HG03175 (cell line): ENCODE measurements at regions not wholly inside any gene's neighbourhood (a gene's known extent, or its start where the extent isn't known, plus 50 kb on each side); places are given as distances from the start of the nearest gene placed in this dataset.

Experiments
- ATAC-seq: cut with Tn5 transposase; IDR thresholded peaks from one replicate; pipeline ENCODE4 v1.9.1; 2021; ENCODE audit warnings: mild to moderate bottlenecking, moderate library complexity; ENCODE audit not compliant: unreplicated experiment

DNA sequence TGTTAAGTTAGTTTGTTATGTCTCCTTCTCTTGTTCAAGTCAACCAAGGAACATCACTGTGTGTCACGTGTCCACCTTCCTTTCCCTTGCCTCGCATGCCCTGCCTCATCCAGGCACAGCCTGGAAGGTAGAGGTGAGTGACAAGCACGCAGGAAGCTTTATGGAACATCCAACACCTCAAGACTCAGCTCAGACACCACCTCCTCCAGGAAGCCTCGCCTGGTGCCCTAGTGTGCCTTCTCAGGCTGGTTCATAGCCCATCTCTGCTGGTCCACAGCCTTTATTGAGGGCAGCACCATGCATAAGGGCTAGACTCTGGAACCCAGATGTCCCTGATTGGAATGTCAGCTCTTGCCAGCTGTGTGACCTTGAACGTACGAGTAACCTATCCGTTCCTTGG, 224.3 kb downstream of the ANKRD60 start:
- no peak for ATAC-seq

DNA sequence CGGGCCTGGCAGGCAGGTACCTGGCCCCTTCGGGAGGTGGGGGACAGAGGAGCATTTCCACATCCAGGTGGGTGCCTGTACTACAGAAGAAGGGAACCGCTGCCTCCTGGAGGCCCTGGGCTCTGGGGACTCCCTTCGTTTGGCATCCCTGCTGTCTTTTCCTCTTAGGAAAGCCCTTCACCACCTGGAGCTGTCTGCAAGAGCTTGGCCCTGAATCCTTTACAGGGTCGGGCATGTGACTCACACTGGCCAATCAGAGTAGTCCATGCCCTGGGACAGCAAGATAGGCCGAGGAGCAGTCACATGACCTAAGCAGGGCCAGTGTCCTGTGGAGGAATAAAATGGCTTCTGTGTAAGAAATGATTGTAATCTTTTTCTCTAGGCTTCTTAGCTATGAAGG, 224.9 kb downstream of the ANKRD60 start:
- ATAC-seq = no peak

DNA sequence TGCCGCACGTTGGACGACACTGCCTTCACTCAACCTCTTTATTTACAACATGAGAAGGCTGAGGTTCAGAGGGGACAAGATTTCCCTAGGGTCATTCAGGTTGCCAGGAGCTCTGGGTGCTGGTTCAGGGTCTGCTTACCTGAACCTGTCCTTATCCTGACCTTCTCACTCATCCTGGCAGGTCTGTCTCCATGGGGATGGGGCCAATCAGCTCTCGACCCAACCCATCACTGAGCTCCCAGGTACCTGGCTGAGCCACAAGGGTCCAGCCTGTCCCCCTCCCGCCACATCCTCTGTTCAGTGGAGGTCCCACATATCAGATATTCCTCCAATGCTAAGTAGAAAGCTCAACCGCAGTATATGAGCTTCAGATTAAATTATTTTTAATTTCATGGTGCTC, 225.6 kb downstream of the ANKRD60 start:
- no peak for ATAC-seq

DNA sequence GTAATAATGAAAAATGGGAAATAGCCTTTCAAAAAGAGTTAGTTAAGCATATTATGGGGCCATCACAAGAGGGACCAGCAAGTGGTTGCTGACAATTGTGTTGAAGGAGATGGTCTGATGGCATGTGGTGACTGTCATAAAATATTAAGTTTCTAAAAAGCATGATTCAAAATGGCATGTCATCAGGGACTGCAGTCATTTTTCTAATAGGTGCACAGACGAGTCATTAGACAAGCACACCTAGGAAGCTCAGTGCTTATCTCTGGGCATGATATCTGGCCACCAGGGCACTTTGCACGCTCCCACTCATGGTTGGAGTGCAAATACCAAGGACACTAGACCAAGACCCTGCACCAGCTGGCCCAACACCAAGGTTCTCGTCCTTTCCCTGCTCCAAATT, 226.5 kb downstream of the ANKRD60 start:
- ATAC-seq = no peak

DNA sequence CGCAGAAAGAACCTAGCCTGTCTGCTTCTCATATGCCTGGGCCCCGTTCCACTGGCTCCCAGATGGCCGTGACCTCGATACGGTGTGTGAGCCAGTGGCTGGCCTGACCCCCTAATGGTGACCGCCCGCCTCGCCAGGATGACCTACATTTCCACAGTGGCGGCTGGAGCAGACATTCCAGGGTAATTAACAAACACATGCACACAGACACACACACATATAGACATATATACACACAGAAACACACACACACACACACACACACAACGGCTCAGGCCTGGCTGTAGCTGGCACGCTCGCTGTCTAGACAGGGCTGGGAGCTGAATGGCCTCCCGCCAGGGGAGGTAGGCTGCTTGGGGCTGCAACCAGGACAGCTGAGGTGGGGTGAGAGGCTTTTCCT, 227.1 kb downstream of the ANKRD60 start:
- no peak for ATAC-seq

DNA sequence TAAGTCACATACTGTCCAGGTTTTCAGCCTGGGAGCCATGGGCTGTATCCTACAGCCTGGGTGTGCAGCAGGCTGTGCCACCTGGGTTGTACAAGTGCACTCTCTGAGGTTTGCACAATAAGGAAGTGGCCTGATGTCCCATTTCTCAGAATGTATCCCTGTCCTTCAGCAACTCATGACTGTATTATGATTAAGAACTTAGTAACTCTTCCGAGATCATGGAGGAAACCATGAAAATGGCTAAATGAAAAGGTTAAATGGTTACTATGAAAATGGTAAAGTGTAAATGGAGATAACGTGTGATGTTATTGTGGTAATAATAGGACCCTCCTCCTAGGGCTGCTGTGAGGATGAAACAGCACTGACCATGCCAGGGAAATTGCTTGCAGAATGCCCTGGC, 227.6 kb downstream of the ANKRD60 start:
- ATAC-seq = no peak

DNA sequence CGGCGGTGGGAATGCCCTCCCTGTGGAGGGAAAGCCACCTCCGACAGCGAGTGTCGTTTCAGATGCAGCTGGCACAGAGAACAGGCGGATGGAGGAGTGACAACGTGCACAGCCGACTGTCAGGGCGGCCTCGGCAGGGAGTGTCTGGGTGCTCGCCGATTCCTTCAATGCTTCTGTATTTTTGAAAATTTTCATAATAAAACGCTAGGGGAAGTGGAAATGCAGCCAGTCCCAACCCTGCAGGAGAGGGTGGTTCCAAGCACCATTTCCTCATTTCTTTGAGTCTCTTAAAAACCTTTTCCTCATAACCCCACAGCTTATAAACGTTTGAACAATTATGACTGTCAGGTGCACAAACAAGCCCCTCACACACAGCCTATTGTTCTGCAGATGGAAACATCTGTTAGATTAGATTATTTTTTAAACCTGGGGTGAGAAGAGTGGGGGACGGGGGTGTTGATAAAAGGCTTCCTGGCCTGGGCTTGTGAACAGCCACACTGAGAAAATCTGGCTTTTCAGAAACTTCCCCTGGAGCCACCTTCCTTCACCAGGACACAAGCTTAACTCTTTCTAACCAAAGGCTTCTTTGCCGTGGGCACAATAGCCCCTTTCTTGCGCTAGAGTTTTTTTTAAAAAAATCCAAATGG, 228.9 kb downstream of the ANKRD60 start:
- ATAC-seq = no peak

DNA sequence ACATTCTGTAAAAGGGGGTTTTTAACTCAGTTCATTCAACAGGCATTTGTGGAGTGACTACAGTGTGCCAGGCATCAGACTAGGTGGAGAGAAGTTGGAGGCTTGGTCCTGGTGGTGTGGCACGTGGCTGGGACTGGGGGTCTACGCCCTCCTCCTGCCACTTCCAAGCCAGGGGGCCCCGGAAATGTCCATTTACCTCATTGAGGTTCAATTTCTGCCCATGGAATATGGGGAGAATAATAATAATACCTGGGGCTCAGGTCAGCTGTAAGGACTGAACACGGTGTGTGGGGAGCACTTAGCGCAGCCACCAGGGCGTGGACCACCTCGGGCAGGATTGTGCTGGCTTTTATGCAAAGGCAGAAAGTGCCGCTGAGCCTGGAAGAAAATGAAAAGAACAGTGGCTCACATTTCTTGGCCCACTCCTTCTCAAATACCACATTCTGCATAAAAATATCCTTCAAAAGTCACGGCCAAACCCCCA, 229.4 kb downstream of the ANKRD60 start:
- ATAC-seq = no peak

DNA sequence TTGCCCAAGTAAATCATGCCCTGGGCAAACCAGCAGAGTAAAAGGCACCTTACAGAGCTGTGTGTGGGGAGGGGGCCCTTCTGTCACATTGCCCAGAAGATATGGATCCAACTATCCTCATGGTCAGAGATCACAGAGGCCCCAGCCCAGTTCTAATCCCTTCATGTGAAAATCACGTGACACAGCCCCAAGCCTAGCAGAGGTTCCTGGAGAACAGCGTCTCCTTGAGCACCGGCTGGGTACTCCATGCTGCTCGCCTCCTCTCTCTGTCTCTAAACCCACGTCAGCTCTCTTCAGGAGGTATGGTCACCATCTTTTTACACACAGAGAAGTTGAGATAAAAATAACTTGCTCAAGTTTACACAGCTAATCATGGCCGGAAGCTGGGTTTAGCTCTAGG, 230.2 kb downstream of the ANKRD60 start:
- ATAC-seq = no peak

DNA sequence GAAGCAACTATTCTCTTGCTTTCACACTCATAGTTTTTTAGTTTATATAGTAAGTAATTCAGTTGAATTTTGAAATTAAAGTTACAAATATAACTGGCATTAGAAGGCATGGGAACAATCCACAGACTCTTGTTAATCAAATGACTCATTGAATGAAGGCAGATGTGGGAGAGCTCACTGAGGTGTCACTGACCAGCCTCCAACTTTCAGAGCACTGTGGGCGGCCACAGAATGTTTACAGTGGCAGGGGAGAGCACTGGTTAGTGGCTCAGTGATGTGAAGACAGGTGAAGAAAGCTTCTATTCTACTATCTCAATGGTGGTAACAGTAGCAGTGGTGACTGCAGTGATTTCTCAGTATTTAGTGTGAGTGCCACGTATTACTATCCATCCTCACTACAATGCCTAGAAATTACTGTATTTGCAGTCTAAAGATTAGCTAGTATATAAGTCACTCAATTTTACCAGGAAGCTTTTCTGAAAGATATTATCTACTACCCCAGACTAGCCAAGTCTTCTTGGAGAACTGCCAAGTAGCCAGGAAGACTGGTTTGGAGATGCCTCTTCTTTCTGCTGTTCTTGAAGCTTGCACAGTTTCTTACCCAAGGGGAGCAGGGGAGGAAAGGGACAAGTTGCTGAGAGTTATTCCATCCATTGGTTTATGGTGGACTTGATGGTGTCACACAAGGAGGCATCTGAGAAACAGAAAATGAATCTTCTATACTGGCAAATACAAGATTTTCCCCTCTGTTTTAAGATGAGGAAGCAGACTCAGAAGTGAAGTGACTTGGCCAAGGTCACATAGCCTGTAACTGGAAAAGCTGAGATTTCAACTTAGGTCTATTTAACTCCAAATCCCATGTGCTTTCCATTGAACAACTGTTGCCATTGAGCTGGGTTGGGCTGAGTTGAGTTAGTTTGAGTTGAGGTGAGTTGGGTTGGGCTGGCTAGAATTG, 231.2 kb downstream of the ANKRD60 start:
- ATAC-seq = no peak

DNA sequence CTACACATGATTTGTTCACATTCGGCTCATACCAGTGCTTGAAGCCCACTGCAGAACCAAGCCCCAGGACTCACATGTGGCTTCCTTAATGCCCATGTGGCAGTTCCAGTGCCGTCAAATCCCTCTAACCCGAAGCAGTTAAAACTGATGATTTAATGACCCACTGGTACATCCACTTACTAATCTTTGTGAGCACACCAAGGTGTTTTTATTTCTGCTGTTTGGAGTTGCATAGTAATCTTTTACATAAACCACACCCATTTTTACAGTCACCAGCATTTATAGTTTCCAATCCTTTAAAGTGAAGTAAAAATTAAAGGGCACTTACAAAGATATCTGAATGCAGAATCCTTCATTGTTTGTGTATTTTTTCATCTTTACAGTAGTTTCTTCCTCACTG, 232.0 kb downstream of the ANKRD60 start:
- ATAC-seq = no peak

DNA sequence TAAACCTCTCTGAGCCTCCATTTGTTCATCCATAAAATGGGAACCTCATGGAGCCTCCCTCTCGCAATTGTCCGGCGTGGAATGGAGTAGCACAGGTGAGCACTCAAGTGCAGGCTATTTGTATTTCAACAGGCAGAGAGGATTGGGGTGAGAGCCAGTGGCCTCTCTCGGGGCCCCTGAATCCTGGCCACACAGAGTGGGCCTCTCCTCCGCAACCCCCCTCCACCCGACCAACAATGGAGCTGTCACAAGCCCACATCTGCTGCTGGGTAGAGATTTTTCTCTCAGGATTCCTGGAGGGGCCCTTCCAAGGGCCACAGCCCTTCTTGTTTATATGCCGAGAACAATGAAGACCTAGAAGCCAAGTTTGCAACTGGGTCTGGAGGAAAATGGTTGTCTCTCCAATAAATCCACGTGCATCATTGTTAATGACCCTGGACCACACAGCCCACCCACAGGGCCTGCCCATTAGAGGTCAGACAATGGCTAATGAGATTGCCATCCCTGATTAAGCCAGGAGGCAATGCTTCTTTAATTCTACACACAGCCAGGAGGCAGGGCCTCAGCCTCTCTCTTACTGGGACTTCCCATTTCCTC, 233.0 kb downstream of the ANKRD60 start:
- ATAC-seq = no peak

DNA sequence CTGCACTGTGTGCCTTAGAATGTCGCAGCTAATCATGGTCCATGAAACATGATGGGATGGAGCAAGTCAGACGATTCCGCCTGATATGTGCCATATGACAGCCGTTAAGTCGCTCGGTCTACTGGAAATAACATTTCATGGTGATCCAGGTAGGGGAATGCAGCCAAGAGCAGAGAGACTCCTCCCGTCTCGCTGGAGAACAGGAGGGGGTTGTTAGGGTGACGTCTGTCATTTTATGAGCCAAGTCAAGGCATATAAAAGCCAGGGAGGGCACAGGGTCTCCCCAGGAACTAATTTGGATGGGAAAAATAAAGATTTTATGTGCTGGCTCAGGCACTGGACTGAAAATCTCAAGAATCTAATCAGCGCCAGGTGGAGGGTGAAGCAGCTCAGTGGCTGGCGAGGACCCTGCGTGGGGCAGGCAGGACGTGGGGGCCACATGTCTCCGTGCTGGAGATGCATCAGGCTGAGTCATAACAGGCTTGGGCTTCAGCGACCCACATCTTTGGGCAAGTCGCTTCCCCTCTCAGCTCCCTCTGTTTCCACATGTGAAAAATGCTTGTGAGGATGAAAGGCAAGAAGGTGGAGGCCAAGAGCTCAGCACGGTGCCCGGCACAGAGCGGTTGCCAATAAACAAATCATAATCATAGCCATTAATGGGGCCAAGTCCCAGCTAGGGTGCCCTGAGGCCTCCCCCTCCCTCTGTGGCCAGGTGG, 234.6 kb downstream of the ANKRD60 start:
- ATAC-seq = no peak

DNA sequence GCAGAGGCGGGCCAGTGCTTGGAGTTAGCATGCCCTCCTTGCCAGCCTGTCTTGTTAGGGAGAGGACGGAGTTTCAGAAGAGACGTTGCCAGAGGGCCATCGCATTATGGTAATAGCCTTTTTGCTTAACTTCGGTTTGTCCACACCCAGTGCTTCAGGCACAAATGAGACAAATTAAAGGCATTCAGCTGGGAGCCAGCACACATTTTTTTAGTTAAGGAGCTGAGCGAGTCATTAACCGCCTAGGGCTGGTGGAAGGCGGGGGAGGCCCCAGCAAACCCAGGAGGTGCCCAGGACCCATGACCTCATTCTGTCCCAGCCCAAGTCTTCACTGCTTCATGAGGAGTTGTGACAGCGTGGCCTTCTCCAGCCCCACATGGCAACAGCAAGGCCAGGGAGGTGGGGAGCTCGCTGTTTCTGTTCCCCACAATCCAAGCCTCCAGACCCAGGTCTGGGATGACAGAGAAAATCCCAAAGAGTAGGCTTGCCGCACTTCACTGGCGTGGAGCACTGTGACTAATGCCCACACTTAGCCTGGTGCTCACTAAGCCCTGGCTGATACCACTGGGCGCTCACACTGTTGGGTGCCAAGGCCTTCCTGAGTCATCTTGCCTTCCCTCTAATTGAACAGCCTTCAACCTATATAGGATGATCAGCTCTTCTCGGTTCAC, 237.1 kb downstream of the ANKRD60 start:
- ATAC-seq = no peak

DNA sequence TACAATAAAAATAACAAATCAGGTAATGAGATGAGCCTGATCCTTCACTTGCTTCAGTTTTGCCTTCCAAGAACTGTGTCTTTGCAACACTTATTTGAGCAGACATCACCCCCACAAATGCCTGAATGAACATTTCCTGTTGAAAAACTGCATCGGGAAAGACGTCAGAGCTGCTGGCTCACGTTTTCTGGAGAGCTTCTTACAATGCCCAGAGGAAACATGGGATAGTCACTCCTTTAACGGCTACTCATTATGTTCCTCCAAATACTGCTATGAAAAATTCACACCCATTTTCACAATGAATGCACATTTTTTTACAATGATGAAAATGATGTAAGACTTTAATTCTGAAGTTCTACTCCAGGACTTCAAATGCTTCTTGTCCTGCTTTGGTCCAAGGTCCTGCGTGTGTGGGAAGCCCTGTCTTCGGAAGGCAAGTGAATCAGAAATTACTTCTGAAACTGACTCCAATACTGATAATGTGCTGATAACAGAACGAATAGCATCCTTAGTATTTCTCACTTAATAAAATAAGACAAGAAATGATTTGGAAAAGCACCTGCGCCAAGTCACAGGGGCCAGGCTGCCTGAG, 238.0 kb downstream of the ANKRD60 start:
- no peak for ATAC-seq

DNA sequence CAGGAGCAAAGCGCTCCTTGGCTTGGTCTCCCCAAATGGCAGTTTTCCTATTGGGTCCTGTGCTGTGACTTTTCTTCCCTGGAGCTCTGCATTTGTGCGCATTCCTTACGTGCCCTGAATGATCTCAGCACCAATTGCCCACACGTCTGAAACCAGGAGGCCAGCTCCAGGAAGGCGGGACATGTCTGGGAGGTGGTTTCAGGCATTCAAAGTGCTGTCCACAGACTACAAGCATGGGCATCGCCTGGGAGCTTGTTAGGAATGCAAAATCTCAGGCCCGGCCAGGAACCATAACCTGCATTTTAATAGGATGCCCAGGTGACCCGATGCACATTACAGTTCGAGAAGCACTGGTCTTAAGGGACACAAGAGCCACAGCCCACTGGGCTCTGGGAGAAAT, 239.6 kb downstream of the ANKRD60 start:
- no peak for ATAC-seq

DNA sequence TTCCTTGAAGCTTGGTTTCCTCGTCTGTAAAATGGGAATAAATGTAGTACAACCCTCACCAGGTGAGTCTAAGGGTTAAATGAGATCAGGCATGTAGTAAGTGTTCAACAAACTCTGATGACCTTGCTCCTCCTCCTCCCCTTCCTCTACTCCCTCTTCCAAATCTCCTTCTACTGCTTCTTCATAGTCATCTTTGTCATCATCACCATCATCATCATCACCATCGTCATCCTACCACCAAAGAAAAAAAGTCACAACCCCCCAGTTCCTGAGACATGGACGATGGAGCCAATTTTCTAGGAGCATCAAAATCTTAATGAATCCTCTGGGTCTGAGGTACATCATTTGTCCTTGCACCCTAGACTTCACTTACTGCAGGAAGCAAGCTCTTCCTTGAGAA, 240.0 kb downstream of the ANKRD60 start:
- ATAC-seq = no peak

DNA sequence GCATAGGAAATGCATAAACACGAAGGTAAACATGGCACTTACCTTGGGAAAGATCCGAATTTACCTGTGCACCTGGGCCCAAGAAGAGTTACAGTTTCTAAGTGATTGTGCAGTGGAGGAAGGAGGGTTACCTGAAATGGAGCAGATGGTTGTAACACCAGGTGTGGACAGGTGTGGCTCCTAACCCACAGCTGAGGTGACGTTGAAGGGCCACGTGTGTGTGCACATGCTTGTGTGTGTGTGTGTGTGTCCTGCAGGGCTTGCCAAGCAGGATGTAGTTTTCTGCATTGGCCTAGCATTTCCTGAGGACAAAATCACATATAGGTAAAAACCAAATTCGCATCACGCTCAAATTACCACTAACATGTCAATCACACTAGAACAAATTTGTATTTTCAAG, 240.8 kb downstream of the ANKRD60 start:
- ATAC-seq = no peak

DNA sequence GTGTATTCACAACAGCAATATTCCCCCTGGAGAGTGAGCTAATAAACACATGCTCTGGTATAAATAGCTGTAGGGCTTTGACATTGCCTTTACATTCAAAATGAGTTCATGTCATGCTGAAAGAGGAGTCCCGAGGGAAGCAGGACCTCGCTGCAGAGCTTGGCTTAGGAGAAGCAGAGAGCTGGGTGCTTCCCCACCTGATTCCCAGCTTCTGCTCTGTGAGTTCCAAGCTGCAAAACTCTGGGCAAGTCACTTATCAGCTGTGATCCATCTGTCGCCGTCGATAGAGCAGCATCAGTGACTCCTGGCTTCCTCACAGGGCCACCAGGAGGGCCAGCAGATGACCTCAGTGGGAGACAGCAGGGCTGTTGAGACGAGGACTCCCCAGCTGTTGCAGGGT, 241.8 kb downstream of the ANKRD60 start:
- no peak for ATAC-seq

DNA sequence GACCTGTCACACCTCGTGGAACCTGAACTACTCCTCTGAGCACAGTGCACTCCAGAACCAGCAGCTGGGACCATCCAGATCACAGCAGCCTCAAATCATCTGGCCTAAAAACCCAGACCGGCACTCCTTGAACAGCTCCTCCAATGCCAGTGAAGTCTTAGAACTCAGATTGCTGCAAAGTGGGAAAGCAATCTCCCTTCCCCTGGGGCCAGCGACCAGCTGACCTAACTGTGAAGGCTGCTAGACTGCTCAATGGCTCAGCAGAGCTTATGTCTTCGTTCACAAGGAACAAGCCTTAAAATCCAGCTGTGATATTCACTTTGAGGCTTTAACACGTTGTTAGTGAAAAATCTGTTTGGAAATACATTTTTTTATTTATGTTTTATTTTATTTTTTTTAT, 243.2 kb downstream of the ANKRD60 start:
- ATAC-seq = no peak
